GM10248 (cell line): ENCODE measurements at regions not wholly inside any gene's neighbourhood (a gene's known extent, or its start where the extent isn't known, plus 50 kb on each side); places are given as distances from the start of the nearest gene placed in this dataset.

Source experiments
- CTCF ChIA-PET: fragments of 300-600 bp; sonication (Branson Sonifier 250); formaldehyde crosslinking; extraction: SDS; loops from one replicate; lab custom pipeline; 2021; ENCODE audit warnings: antibody characterized with exemption; lab: Yijun Ruan, JAX
- POLR2A ChIA-PET: fragments of 350-650 bp; sonication (Branson Sonifier 250); formaldehyde crosslinking; extraction: SDS; loops from one replicate; lab custom pipeline; 2020; ENCODE audit warnings: antibody characterized with exemption; lab: Yijun Ruan, JAX
- DNase-seq: peaks from one replicate; pipeline ENCODE4 v3.0.0; 2012; ENCODE audit errors: extremely low spot score
- CTCF ChIP-seq: IDR thresholded peaks from 2 replicates; pipeline ENCODE4 v1.5.1; 2012; ENCODE audit warnings: mild to moderate bottlenecking, low read depth; ENCODE audit errors: extremely low read depth, missing control alignments, control extremely low read depth

GRCh38 chr16:47928008-47928407 is 227.8 kb downstream of the ABCC12 start:
- TF ChIP-seq CTCF: peak; percentile 1
- DNase-seq: no peak
- CTCF ChIA-PET: interaction anchor here (0.9 to 1.9 kb wide), 4 partner anchors 11 to 786 kb away, joined by 3 to 8 read pairs (median 4); partner anchors contain the start of gene NETO2
- POLR2A ChIA-PET: no interaction called here

- POLR2A ChIA-PET: no interaction called here
- CTCF ChIA-PET: interaction anchor here (0.9 kb wide), 1 partner anchor 230 kb away, joined by 3 read pairs; no protein-coding TSS in a partner anchor
- no peak for TF ChIP-seq CTCF
- no peak for DNase-seq
Observed at GRCh38 chr16:47927330-47927729, 228.5 kb downstream of the ABCC12 start.

- CTCF ChIA-PET: no interaction called here
- no peak for TF ChIP-seq CTCF
- POLR2A ChIA-PET: no interaction called here
- no peak for DNase-seq
Observed at GRCh38 chr16:47925811-47926460, 229.9 kb downstream of the ABCC12 start.

GRCh38 chr16:47924950-47925349 is 230.8 kb downstream of the ABCC12 start:
- TF ChIP-seq CTCF: no peak
- ChIA-PET CTCF (no interaction called here), POLR2A (no interaction called here)
- no peak for DNase-seq

GRCh38 chr16:47921535-47921934 is 234.3 kb downstream of the ABCC12 start:
- DNase-seq: no peak
- POLR2A ChIA-PET: no interaction called here

GRCh38 chr16:47920709-47921108 is 235.1 kb downstream of the ABCC12 start:
- DNase-seq: no peak
- ChIA-PET POLR2A (no interaction called here), CTCF (no interaction called here)

More at GRCh38 chr16:47921535-47921934, 234.3 kb downstream of the ABCC12 start:
- CTCF ChIA-PET: no interaction called here
- TF ChIP-seq CTCF: no peak

More at GRCh38 chr16:47920709-47921108, 235.1 kb downstream of the ABCC12 start:
- TF ChIP-seq CTCF: no peak
